GM19035 (cell line): ENCODE measurements at regions not wholly inside any gene's neighbourhood (a gene's known extent, or its start where the extent isn't known, plus 50 kb on each side); places are given as distances from the start of the nearest gene placed in this dataset.
"Not testable (repeated sequence)": the region's sequence is repeated elsewhere in the genome, so short reads cannot be mapped to it uniquely, and the experiment has no call there.

Experiments
- ATAC-seq: cut with Tn5 transposase; IDR thresholded peaks from one replicate; pipeline ENCODE4 v1.9.1; 2021; ENCODE audit not compliant: unreplicated experiment

GRCh38 chr3:106071306-106071705, 202.5 kb upstream of the CBLB start:
- no peak for ATAC-seq

DNA sequence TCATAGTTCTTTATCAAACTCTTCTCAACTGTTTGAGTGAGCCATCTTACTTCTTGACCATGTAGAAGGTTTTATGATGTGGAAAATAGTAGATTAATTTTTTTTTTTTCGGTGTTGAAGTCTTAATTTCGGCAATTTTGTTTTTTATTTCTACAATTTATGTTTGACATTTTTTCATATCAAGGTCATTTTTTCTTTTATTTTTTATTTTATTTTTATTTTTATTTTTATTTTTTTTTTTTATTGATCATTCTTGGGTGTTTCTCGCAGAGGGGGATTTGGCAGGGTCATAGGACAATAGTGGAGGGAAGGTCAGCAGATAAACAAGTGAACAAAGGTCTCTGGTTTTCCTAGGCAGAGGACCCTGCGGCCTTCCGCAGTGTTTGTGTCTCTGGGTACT, 203.8 kb upstream of the CBLB start:
- ATAC-seq, result not testable (repeated sequence)

DNA sequence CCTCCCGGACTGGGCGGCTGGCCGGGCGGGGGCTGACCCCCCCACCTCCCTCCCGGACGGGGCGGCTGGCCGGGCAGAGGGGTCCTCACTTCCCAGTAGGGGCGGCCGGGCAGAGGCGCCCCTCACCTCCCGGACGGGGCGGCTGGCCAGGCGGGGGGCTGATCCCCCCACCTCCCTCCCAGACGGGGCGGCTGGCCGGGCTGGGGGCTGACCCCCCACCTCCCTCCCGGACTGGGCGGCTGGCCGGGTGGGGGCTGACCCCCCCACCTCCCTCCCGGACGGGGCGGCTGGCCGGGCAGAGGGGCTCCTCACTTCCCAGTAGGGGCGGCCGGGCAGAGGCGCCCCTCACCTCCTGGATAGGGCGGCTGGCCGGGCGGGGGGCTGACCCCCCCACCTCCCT, 205.0 kb upstream of the CBLB start:
- ATAC-seq, result not testable (repeated sequence)

- ATAC-seq, result not testable (repeated sequence)
These were observed 206.9 kb upstream of the CBLB start for GRCh38 chr3:106075731-106076130.

- ATAC-seq, result no peak
These were observed 209.8 kb upstream of the CBLB start for GRCh38 chr3:106078635-106079034.

DNA sequence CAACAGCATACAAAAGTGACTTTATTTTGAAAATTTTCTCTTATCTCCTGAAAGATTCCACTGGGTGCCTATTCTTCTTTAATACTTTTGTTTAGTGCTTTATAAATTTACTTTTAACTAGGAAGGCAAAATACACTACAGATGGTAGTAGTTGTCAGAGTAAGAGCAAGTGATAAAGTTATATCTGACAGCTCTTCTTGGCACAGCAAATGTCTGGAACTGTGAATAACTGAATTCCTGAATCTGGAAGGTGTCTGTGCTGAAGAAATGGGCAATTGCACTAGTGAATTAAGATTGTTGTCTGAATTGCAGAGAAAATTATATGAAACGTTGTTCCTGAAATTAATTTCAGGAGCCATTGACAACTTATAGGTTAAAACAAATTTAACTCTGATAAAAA, 213.8 kb upstream of the CBLB start:
- ATAC-seq, result no peak

- peak; percentile 74 for ATAC-seq
These were observed 214.4 kb upstream of the CBLB start for GRCh38 chr3:106083207-106083606.

- ATAC-seq, result no peak
These were observed 215.0 kb upstream of the CBLB start for GRCh38 chr3:106083854-106084253.

DNA sequence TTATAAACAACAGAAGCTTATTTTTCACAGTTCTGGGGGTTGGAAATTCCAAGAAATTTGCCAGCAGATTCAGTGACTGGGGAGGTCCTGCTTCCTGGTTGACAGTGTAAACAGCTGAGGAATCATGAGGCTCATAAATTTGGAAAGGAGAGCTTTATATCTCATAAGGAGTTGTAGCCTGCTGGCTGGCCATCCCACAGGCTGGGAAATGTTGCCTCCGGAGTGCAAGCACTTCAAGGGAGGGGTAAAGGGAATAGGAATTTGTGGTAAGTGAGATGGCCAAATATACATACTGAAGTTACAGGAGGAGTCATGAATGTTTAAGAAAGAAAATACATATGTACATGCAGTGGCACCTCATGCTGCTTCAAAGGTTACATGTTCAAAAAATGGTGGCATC, 217.2 kb upstream of the CBLB start:
- no peak for ATAC-seq

DNA sequence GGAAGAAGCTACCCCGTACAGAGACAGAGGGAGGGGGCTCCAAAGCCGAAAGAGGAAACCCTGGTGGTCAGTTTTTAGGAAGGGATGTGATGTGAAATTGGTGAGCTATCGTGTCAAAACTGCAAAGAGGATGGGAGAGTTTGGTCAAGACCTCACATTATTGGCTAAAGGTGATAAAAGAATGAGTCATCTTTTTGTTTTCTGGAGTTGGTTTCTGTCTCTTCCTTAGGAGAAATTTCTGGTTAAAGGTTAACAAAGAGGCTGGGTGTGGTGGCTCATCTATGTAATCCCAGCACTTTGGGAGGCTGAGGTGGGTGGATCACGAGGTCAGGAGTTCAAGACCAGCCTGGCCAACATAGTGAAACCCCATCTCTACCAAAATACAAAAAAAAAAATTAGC, 217.8 kb upstream of the CBLB start:
- ATAC-seq, result no peak

GRCh38 chr3:106088304-106088703, 219.5 kb upstream of the CBLB start:
- no peak for ATAC-seq

- no peak for ATAC-seq
These were observed 220.1 kb upstream of the CBLB start for GRCh38 chr3:106088899-106089298.

DNA sequence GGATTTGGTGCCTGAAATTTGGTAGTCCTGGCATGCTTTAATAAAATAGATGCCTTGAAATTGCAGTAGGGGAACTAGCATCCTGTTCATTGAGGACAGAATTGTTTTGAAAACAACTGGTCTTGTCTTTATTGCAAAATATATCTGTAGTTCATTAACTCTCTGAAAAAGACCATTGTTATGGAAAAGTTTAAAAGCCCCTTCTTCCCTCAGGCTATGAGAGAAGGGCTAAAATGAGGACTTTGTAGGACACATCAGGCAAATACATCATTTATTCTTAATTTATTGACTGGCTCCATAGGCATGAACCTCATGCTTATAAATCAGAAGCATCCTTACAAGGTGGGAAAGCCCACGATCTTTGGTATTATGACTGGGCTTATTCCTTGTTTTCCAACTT, 221.0 kb upstream of the CBLB start:
- no peak for ATAC-seq

DNA sequence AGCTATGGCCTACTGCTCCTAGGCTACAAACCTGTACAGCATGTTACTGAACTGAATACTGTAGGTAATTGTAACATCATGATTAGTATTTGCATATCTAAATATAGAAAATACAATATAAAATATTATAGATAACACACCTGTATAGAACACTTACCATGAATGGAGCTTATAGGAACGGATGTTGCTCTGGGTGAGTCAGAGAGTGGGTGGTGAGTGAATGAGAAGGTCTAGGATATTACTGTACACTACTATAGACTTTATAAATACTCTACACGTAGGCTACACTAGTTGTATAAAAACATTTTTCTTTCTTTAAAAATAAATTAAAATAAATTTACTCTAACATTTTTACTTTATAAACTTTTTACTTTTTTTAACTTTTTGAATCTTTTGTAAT, 224.0 kb upstream of the CBLB start:
- ATAC-seq, result no peak

- no peak for ATAC-seq
These were observed 224.8 kb upstream of the CBLB start for GRCh38 chr3:106093616-106094015.

GRCh38 chr3:106097817-106098435, 229.1 kb upstream of the CBLB start:
- ATAC-seq, result no peak

GRCh38 chr3:106103383-106103782, 234.6 kb upstream of the CBLB start:
- ATAC-seq, result no peak

DNA sequence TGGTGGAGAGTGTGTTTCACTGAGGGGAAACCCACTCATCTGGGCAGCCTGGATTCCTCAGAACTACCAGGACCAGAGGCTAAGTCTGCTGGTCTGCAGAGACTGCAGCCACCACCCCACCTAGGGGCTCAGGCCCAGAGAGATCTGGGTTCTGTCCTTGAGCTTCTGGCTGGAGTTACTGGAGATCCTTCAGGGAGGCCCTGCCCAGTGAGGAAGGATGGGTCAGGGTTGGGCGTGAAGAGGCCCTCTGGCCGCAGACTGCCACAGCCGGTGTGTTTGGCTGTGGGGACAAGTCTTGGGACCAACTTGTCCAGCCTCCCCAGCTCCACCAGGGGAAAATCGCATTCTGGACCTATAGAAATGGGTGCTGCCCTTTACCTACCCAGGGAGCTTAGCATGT, 235.3 kb upstream of the CBLB start:
- no peak for ATAC-seq

DNA sequence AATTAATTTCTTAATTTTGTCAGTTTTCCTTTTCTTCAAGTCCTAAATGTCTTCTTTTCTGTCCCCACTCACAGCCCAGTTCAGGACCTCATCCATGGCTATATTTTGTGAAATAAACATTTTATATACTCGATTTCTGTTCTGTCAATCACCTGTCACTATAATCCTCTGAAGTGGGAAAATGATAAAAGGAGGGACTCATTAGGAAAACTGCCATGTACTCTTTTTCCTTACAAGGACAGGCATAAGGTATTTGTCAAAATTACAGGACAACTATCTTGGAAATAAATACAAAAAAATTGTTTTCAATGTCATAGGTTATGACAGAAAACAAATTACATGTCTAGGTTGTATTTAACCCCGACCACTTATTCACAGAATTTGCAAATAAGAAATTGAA, 240.1 kb upstream of the CBLB start:
- ATAC-seq, result no peak

- not testable (repeated sequence) for ATAC-seq
These were observed 243.7 kb upstream of the CBLB start for GRCh38 chr3:106112561-106112960.

GRCh38 chr3:106113747-106114146, 244.9 kb upstream of the CBLB start:
- no peak for ATAC-seq

- ATAC-seq, result no peak
These were observed 245.4 kb upstream of the CBLB start for GRCh38 chr3:106114220-106114619.

GRCh38 chr3:106114848-106115247, 246.0 kb upstream of the CBLB start:
- no peak for ATAC-seq

DNA sequence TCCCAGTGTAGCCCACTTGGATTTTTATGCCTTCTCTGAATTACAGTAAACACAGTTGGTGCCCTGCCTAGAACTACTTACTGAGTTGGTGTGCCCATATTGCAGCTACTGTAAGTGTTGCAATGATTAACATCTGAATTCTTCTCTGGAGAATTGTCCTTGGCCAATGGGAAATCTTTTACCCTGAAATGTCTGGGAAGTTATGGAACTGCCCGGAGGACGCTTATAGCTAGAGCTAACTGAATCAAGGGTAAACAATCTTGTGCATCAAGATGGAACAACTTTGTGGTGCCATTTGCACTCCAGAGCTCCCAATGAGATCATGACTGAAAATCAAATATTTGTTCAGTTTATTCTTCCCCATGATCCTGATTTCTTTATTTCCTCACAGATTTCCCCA, 246.7 kb upstream of the CBLB start:
- ATAC-seq, result no peak
